ENCODE measurements at regions not wholly inside any gene's neighbourhood (a gene's known extent, or its start where the extent isn't known, plus 50 kb on each side); places are given as distances from the start of the nearest gene placed in this dataset.

- no peaks in the 10 kb centered on the region for H3K36me3 ChIP-seq
- TF ChIP-seq POLR2A (IDR thresholded peaks at IDR 0.05) (no peak), CTCF (IDR thresholded peaks at IDR 0.05) (no peak)
- DNase-seq, result no peak
These were observed 414.8 kb upstream of the HS6ST1 start for GRCh38 chr2:128733450-128733849.

GRCh38 chr2:128734521-128735295 lies 416.0 kb upstream of the HS6ST1 start:
- no peak for DNase-seq
- H3K4me3 ChIP-seq, result no peak overlapping the region
- H3K27me3 ChIP-seq, result no peaks in the 10 kb centered on the region
- no peak overlapping the region for H3K27ac ChIP-seq
- no peaks in the 10 kb centered on the region for H3K36me3 ChIP-seq
- no peak for TF ChIP-seq CTCF (IDR thresholded peaks at IDR 0.05)
- TF ChIP-seq POLR2A (IDR thresholded peaks at IDR 0.05), result no peak
- no peaks in the 10 kb centered on the region for H3K9me3 ChIP-seq
- H3K4me1 ChIP-seq, result peaks cover 0 to 11% (median 0%) of the 10 kb centered on the region in 4 donors

More at GRCh38 chr2:128733450-128733849, 414.8 kb upstream of the HS6ST1 start:
- Histone ChIP-seq H3K27me3 (no peaks in the 10 kb centered on the region), H3K4me1 (peaks cover 0 to 11% (median 0%) of the 10 kb centered on the region in 4 donors), H3K4me3 (no peak overlapping the region), H3K27ac (no peak overlapping the region), H3K9me3 (no peaks in the 10 kb centered on the region)

- Histone ChIP-seq H3K4me3 (no peak overlapping the region), H3K4me1 (peaks cover 0 to 11% (median 0%) of the 10 kb centered on the region in 4 donors), H3K36me3 (no peaks in the 10 kb centered on the region), H3K27ac (no peak overlapping the region), H3K9me3 (no peaks in the 10 kb centered on the region), H3K27me3 (no peaks in the 10 kb centered on the region)
- no peak for DNase-seq
- TF ChIP-seq CTCF (IDR thresholded peaks at IDR 0.05) (no peak), POLR2A (IDR thresholded peaks at IDR 0.05) (no peak)
These were observed 416.8 kb upstream of the HS6ST1 start for GRCh38 chr2:128735296-128735960.

DNA sequence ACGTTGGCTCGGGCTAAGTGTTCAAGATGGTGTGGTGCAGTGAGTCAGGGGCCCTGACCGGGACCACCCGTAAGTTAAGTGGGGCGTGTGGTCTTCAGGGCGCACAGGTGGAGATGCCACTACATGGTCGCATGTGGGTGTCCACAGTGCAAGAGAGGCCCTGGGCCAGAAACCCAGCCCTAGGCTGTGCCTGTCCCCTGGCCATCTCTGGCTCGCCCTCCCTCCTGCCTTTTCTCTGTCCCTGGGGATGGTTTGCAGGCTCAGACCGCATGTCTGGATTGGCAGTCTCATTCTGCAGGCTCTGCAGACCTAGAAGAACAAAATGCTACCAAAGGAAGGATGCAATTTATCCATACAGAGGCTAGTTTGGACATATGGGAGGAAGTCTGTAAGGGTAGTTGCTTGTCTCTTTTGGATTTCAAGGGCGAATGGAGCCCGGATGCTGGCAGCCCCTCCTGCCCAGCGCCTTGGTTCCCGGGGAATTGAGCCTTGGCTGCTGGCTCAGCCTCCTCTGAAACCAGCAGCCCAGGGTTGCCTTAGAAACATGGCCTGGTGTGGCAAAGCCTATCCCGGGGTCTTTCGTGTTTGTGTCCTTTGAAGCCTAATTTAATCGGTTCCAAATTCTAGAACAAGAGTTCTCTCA lies 417.5 kb upstream of the HS6ST1 start:
- Histone ChIP-seq H3K27me3 (no peaks in the 10 kb centered on the region), H3K27ac (no peak overlapping the region), H3K4me1 (peaks cover 0 to 11% (median 0%) of the 10 kb centered on the region in 4 donors), H3K9me3 (no peaks in the 10 kb centered on the region), H3K4me3 (peak overlapping the region in 1 of 4 donors; percentile 43), H3K36me3 (no peaks in the 10 kb centered on the region)
- DNase-seq, result no peak
- no peak for TF ChIP-seq POLR2A (IDR thresholded peaks at IDR 0.05)
- TF ChIP-seq CTCF (IDR thresholded peaks at IDR 0.05), result no peak

- H3K4me1 ChIP-seq, result peaks cover 0 to 11% (median 0%) of the 10 kb centered on the region in 4 donors
- TF ChIP-seq POLR2A (IDR thresholded peaks at IDR 0.05) (no peak), CTCF (IDR thresholded peaks at IDR 0.05) (peak; percentile 59 to 89 (median 75))
- peak overlapping the region; percentile 15 to 43 (median 34) for H3K4me3 ChIP-seq
- H3K27ac ChIP-seq, result no peak overlapping the region
- peak; percentile 54 to 81 (median 73) for DNase-seq
- no peaks in the 10 kb centered on the region for H3K36me3 ChIP-seq
- H3K27me3 ChIP-seq, result no peaks in the 10 kb centered on the region
- H3K9me3 ChIP-seq, result no peaks in the 10 kb centered on the region
These were observed 418.2 kb upstream of the HS6ST1 start for GRCh38 chr2:128736689-128737545.

Measured in Peyer's patch (tissue), 4 donors.